K562 (cell line): ENCODE measurements at regions not wholly inside any gene's neighbourhood (a gene's known extent, or its start where the extent isn't known, plus 50 kb on each side); places are given as distances from the start of the nearest gene placed in this dataset.

Experiments used
- ATAC-seq: fragments of 200-7000 bp; cut with Tn5 transposase; 3 replicates; pipeline ENCODE4 v1.9.1; 2020; ENCODE audit warnings: moderate library complexity
- BruUV-seq: library from RNA; stranded (reverse); fragments of 400-500 nt; replicated peaks from 2 replicates; lab custom pipeline; 2021; lab: Mats Ljungman, UMichigan
- CTCF ChIA-PET: fragments of 300-600 bp; formaldehyde crosslinking; extraction: SDS; loops from one replicate; lab custom pipeline; 2021; ENCODE audit warnings: low intra/inter-chr PET ratio; lab: Yijun Ruan, JAX
- POLR2A ChIA-PET: fragments of 300-600, 350-650 bp; sonication (Branson Sonifier 250); formaldehyde crosslinking; extraction: SDS; loops from one replicate; lab custom pipeline; 2021; ENCODE audit warnings: antibody characterized with exemption, inconsistent platforms; lab: Yijun Ruan, JAX
- DNase-seq, 4 experiments: peaks; one replicate each; pipeline versions ENCODE4 v3.0.0 to v3.0.0-alpha.2; 2011 to 2018; ENCODE audit warnings: low spot score in 3 of 4, mixed read lengths in 3 of 4; ENCODE audit errors: extremely low read depth in 1 of 4
- FAIRE-seq: peaks from 2 replicates; lab custom pipeline; 2011; peaks lifted over from hg19 to GRCh38; lab: Jason Lieb, UNC
- H2AFZ ChIP-seq: 2 replicates; pipeline ENCODE4 v1.6.0; 2011; ENCODE audit warnings: low read depth, low read length, control low read depth, inconsistent platforms
- H3K27ac ChIP-seq: fragments of 200-600 bp; 3 replicates; pipeline ENCODE4 v1.8.0; 2011; ENCODE audit warnings: low read depth, mild to moderate bottlenecking, control low read depth, inconsistent platforms, low read length, moderate library complexity, mixed read lengths; ENCODE audit errors: extremely low read depth
- H3K27me3 ChIP-seq, 2 experiments: fragments of 300-600 bp in 1 of 2; 2 replicates in 1 of 2; 3 replicates in 1 of 2; pipeline versions ENCODE4 v1.6.0 to v1.8.0; 2011; ENCODE audit warnings: inconsistent platforms in 2 of 2, low read length in 2 of 2, mild to moderate bottlenecking in 1 of 2, mixed read lengths in 1 of 2, moderate library complexity in 1 of 2; ENCODE audit not compliant: control insufficient read depth in 2 of 2, insufficient read depth in 2 of 2
- H3K36me3 ChIP-seq: fragments of 300-600 bp; 3 replicates; pipeline ENCODE4 v1.8.0; 2011; ENCODE audit warnings: mild to moderate bottlenecking, low read length, inconsistent platforms; ENCODE audit not compliant: control insufficient read depth, insufficient read depth
- H3K4me1 ChIP-seq, 2 experiments: fragments of 200-600 bp in 1 of 2; replicated peaks in 1 of 2; 2 replicates in 1 of 2; 3 replicates in 1 of 2; pipeline versions ENCODE4 v1.5.1 to v1.8.0; 2011; ENCODE audit warnings: inconsistent platforms in 2 of 2, low read length in 2 of 2, mild to moderate bottlenecking in 1 of 2, mixed read lengths in 1 of 2, moderate library complexity in 1 of 2; ENCODE audit not compliant: control insufficient read depth in 2 of 2, insufficient read depth in 2 of 2
- H3K4me2 ChIP-seq: 2 replicates; pipeline ENCODE4 v1.6.1; 2011; ENCODE audit warnings: low read length, control low read depth, inconsistent platforms, mixed read lengths; ENCODE audit not compliant: insufficient read depth
- H3K4me3 ChIP-seq: fragments of 200-600 bp; sonication (generic), shearing (Covaris generic); 2 replicates; pipeline ENCODE4 v1.5.1; 2016; ENCODE audit warnings: control low read depth, inconsistent platforms
- H3K79me2 ChIP-seq: fragments of 200-600 bp; 3 replicates; pipeline ENCODE4 v1.8.0; 2011; ENCODE audit warnings: low read length, inconsistent platforms; ENCODE audit not compliant: control insufficient read depth, insufficient read depth
- H3K9ac ChIP-seq, 2 experiments: 2 replicates each; pipeline versions ENCODE4 v1.6.0 to v1.6.1; 2011; ENCODE audit warnings: low read depth in 2 of 2, low read length in 2 of 2, control low read depth in 1 of 2, inconsistent platforms in 1 of 2, mild to moderate bottlenecking in 1 of 2, mixed read lengths in 1 of 2; ENCODE audit not compliant: insufficient read depth in 1 of 2
- H3K9me1 ChIP-seq: one replicate; pipeline ENCODE4 v1.6.0; 2011; ENCODE audit warnings: inconsistent platforms, mild to moderate bottlenecking, low read length, moderate library complexity; ENCODE audit not compliant: control insufficient read depth, insufficient read depth
- H3K9me3 ChIP-seq: replicated peaks from 2 replicates; pipeline ENCODE4 v1.5.1; 2011; ENCODE audit warnings: low read depth, low read length, inconsistent platforms; ENCODE audit not compliant: control insufficient read depth, insufficient read depth
- H4K20me1 ChIP-seq: replicated peaks from 2 replicates; pipeline ENCODE4 v1.6.1; 2011; ENCODE audit warnings: low read length, inconsistent platforms, mixed read lengths; ENCODE audit not compliant: control insufficient read depth, insufficient read depth
- EZH2 ChIP-seq: IDR thresholded peaks from 2 replicates; pipeline ENCODE4 v1.6.1; 2012; ENCODE audit warnings: low read depth, mild to moderate bottlenecking, inconsistent platforms, low read length, borderline replicate concordance
- GATAD2B ChIP-seq: fragments of 450-650 bp; IDR thresholded peaks from 2 replicates; pipeline ENCODE4 v1.6.1; 2017; ENCODE audit warnings: mild to moderate bottlenecking, borderline replicate concordance
- HEY1 ChIP-seq: fragments of 250-450 bp; sonication (Bioruptor Pico); IDR thresholded peaks from 2 replicates; pipeline ENCODE4 v1.5.0; 2020; ENCODE audit warnings: mild to moderate bottlenecking, moderate library complexity, borderline replicate concordance
- HOXB6 ChIP-seq: fragments of 250-450 bp; sonication (Bioruptor Pico); IDR thresholded peaks from 2 replicates; pipeline ENCODE4 v1.5.1; 2022; ENCODE audit warnings: mild to moderate bottlenecking, borderline replicate concordance
- KAT7 ChIP-seq: sonication (generic); formaldehyde crosslinking; IDR thresholded peaks from 2 replicates; pipeline ENCODE4 v1.8.0; 2022; ENCODE audit warnings: missing genetic modification reagents, mild to moderate bottlenecking, borderline replicate concordance
- POLR2AphosphoS2 ChIP-seq: IDR thresholded peaks from 2 replicates; pipeline ENCODE4 v1.6.1; 2012; ENCODE audit warnings: low read length, improper control_type of control experiment
- PRPF4 ChIP-seq: fragments of 200-400 bp; formaldehyde crosslinking; IDR thresholded peaks from one replicate; pipeline ENCODE4 v1.6.1; 2017; ENCODE audit warnings: low read length, low read depth, mild to moderate bottlenecking; ENCODE audit not compliant: insufficient read depth, poor library complexity, severe bottlenecking
- PTBP1 ChIP-seq: fragments of 200-400 bp; formaldehyde crosslinking; IDR thresholded peaks from 2 replicates; pipeline ENCODE4 v1.6.1; 2017; ENCODE audit warnings: low read depth, low read length
- PYGO2 ChIP-seq: fragments of 450-650 bp; IDR thresholded peaks from 2 replicates; pipeline ENCODE4 v1.6.1; 2016; ENCODE audit warnings: mild to moderate bottlenecking, missing genetic modification characterization, moderate library complexity, missing compliant biosample characterization
- RFX7 ChIP-seq: fragments of 250-450 bp; sonication (Bioruptor Pico); IDR thresholded peaks from 2 replicates; pipeline ENCODE4 v1.5.1; 2021; ENCODE audit warnings: mild to moderate bottlenecking
- ZEB2 ChIP-seq: fragments of 450-650 bp; IDR thresholded peaks from 2 replicates; pipeline ENCODE4 v1.6.1; 2016
- ZNF140 ChIP-seq: fragments of 250-450 bp; sonication (Bioruptor Pico); IDR thresholded peaks from 2 replicates; pipeline ENCODE4 v1.8.0; 2021; ENCODE audit warnings: moderate library complexity, mild to moderate bottlenecking, inconsistent platforms
- ZNF445 ChIP-seq: fragments of 250-450 bp; sonication (Bioruptor Pico); IDR thresholded peaks from 2 replicates; pipeline ENCODE4 v1.4.0; 2020; ENCODE audit warnings: low read depth, mild to moderate bottlenecking, moderate library complexity
- WGBS: fragments of 100-300 bp; shearing (Covaris generic); methylation state at CpG from one replicate; pipeline ENCODE4 v1.1.6; 2016; ENCODE audit warnings: low coverage, mixed read lengths; ENCODE audit not compliant: insufficient coverage; ENCODE audit errors: missing lambda C conversion rate; 5-methylcytosine and 5-hydroxymethylcytosine counted together
- in situ Hi-C: fragments of 300-500 bp; cut with MboI; formaldehyde crosslinking; loops from 4 replicates; pipeline ENCODE4 v1.15.0; 2018; ENCODE audit warnings: inconsistent platforms, mixed read lengths
- intact Hi-C: fragments of 100-400 bp; cut with micrococcal nuclease; formaldehyde crosslinking; loops from 2 replicates; pipeline ENCODE4 v1.14.2; 2022
- TF ChIP-seq, protein P1 (sequence below): fragments of 450-650 bp; formaldehyde crosslinking; IDR thresholded peaks from 2 replicates; pipeline ENCODE4 v1.4.0; 2020; ENCODE audit warnings: mild to moderate bottlenecking, moderate library complexity
- TF ChIP-seq, protein P2 (sequence below): fragments of 250-450 bp; sonication (Bioruptor Pico); IDR thresholded peaks from 2 replicates; pipeline ENCODE4 v1.5.0; 2021
- TF ChIP-seq, protein P3 (sequence below): fragments of 200-800 bp; sonication (Bioruptor generic); IDR thresholded peaks from 2 replicates; pipeline ENCODE4 v1.6.1; 2017; ENCODE audit warnings: missing genetic modification characterization, missing compliant biosample characterization

DNA sequence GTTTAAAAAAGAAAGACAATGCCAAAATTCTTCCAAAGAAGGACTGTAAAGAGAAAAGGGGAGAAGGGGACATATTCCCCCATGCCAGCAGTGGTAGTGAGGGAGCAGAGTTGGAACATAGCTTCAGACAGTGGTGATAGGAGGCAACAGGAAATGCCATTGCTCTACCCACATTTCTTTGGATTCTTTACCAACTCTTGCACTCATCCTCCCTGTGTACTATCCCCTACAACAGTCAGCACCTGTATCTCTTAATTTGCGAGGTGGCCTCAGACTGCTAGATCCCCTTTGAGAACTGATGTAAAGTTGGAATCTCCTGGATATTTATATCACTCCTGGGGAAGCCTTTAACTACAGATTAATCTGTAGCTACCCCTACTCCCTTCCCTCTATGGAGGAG lies 320.6 kb upstream of the PTGER4 start (continued):
- TF ChIP-seq, protein P1, sequence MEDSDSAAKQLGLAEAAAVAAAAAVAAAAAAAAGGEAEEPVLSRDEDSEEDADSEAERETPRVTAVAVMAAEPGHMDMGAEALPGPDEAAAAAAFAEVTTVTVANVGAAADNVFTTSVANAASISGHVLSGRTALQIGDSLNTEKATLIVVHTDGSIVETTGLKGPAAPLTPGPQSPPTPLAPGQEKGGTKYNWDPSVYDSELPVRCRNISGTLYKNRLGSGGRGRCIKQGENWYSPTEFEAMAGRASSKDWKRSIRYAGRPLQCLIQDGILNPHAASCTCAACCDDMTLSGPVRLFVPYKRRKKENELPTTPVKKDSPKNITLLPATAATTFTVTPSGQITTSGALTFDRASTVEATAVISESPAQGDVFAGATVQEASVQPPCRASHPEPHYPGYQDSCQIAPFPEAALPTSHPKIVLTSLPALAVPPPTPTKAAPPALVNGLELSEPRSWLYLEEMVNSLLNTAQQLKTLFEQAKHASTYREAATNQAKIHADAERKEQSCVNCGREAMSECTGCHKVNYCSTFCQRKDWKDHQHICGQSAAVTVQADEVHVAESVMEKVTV, result no peak
- TF ChIP-seq, protein P2, sequence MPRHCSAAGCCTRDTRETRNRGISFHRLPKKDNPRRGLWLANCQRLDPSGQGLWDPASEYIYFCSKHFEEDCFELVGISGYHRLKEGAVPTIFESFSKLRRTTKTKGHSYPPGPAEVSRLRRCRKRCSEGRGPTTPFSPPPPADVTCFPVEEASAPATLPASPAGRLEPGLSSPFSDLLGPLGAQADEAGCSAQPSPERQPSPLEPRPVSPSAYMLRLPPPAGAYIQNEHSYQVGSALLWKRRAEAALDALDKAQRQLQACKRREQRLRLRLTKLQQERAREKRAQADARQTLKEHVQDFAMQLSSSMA (CRISPR knock-in tag), result no peak
- TF ChIP-seq ZNF140 (CRISPR knock-in tag) (no peak), PYGO2 (tag) (no peak), POLR2AphosphoS2 (no peak), RFX7 (no peak), PRPF4 (no peak), KAT7 (CRISPR knock-in tag) (no peak)

DNA sequence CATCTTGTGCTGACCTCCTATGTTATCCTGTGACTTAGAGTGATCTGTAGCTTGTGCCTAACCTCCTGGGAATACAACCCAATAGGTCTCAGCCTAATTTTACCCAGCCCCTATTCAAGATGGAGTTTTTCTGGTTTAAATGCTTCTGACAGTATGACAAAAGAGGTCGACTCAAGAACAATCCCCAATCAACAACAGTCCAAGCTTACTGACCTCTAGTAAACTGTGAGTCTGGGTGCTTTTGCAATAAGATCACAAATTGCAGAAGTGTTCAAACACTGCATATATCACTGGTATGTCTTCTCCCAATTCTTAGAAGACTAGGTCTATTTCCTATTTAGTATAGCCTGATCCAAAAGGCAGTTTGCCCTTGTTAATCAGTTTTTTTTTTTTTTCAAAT lies 323.5 kb upstream of the PTGER4 start:
- H4K20me1 ChIP-seq, result no peaks in the 10 kb centered on the region
- ChIA-PET CTCF (no interaction called here), POLR2A (interaction anchor here (0.7 kb wide), 1 partner anchor 51 kb away, joined by 3 read pairs; no protein-coding TSS in a partner anchor)
- in situ Hi-C loops, result no loop called here
- FAIRE-seq (no peak), DNase-seq (no peak), ATAC-seq (no peak)
- H2AFZ ChIP-seq, result no peak overlapping the region
- H3K9me3 ChIP-seq, result no peaks in the 10 kb centered on the region
- no TSS peak for BruUV-seq
- intact Hi-C loops, result no loop called here
- H3K36me3 ChIP-seq, result no peaks in the 10 kb centered on the region
- H3K27me3 ChIP-seq, result no peaks in the 10 kb centered on the region
- no peak overlapping the region for H3K9ac ChIP-seq
- no peak overlapping the region for H3K4me2 ChIP-seq
- no peak overlapping the region for H3K4me3 ChIP-seq
- H3K9me1 ChIP-seq, result no peaks in the 10 kb centered on the region
- no peaks in the 10 kb centered on the region for H3K4me1 ChIP-seq
- H3K27ac ChIP-seq, result no peak overlapping the region
- TF ChIP-seq ZNF445 (CRISPR knock-in tag) (no peak), HOXB6 (CRISPR knock-in tag) (no peak), ZEB2 (no peak), HEY1 (CRISPR knock-in tag) (no peak), GATAD2B (no peak), EZH2 (no peak), PTBP1 (no peak)
- TF ChIP-seq, protein P3, sequence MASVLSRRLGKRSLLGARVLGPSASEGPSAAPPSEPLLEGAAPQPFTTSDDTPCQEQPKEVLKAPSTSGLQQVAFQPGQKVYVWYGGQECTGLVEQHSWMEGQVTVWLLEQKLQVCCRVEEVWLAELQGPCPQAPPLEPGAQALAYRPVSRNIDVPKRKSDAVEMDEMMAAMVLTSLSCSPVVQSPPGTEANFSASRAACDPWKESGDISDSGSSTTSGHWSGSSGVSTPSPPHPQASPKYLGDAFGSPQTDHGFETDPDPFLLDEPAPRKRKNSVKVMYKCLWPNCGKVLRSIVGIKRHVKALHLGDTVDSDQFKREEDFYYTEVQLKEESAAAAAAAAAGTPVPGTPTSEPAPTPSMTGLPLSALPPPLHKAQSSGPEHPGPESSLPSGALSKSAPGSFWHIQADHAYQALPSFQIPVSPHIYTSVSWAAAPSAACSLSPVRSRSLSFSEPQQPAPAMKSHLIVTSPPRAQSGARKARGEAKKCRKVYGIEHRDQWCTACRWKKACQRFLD, result no peak
- WGBS, result 0% methylated on average over 1 of the region's 1 CpG
- H3K79me2 ChIP-seq, result no peaks in the 10 kb centered on the region
